ENCODE measurements at regions not wholly inside any gene's neighbourhood (a gene's known extent, or its start where the extent isn't known, plus 50 kb on each side); places are given as distances from the start of the nearest gene placed in this dataset.
"Not testable (repeated sequence)": the region's sequence is repeated elsewhere in the genome, so short reads cannot be mapped to it uniquely, and the experiment has no call there.

DNA sequence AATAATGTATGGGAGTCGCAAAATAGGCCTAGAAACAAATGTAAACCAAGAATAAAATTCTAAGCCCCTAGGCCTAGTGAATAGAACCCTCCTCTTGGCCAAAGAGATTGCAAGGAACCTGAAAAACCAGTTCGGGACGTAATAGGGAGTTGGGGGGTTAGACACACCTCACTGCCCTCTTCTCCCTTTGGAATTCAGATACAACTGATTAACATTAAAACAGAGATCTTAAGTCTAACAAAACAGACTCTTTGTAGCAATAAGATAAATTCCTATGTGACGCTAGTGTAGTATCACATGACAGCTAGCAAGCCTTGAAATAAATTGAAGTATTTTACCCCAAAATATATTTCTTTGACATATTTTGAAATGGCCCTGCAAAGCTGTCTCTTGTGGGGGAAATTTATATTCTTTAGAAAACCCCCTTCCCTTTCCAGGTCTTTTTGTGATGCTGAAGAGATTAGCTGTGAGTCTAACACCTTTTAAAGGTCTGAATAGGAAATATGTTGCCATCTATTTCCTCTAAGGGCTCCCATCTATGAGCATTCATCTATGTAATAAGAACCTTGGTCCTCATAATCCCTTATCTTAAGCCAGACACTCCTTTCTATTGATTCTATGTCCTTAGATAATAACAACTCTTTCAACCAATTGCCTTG is 623.4 kb upstream of the NRG3 start:
- TF ChIP-seq, protein P1, sequence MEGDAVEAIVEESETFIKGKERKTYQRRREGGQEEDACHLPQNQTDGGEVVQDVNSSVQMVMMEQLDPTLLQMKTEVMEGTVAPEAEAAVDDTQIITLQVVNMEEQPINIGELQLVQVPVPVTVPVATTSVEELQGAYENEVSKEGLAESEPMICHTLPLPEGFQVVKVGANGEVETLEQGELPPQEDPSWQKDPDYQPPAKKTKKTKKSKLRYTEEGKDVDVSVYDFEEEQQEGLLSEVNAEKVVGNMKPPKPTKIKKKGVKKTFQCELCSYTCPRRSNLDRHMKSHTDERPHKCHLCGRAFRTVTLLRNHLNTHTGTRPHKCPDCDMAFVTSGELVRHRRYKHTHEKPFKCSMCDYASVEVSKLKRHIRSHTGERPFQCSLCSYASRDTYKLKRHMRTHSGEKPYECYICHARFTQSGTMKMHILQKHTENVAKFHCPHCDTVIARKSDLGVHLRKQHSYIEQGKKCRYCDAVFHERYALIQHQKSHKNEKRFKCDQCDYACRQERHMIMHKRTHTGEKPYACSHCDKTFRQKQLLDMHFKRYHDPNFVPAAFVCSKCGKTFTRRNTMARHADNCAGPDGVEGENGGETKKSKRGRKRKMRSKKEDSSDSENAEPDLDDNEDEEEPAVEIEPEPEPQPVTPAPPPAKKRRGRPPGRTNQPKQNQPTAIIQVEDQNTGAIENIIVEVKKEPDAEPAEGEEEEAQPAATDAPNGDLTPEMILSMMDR (IDR thresholded peaks at IDR 0.05; ENCODE audit: extremely low read depth, missing control alignments): no peak
- DNase-seq (ENCODE audit: low spot score): no peak

DNA sequence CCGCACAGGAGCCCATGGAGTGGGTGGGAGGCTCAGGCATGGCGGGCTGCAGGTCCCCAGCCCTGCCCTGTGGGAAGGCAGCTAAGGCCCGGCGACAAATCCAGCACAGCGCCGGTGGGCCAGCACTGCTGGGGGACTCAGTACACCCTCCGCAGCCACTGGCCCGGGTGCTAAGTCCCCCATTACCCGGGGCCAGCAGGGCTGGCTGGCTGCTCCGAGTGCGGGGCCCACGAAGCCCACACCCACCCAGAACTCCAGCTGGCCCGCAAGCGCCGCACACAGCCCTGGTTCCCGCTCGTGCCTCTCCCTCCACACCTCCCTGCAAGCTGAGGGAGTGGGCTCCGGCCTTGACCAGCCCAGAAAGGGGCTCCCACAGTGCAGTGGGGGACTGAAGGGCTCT is 610.0 kb upstream of the NRG3 start:
- not testable (repeated sequence) for DNase-seq (ENCODE audit: low spot score)

DNA sequence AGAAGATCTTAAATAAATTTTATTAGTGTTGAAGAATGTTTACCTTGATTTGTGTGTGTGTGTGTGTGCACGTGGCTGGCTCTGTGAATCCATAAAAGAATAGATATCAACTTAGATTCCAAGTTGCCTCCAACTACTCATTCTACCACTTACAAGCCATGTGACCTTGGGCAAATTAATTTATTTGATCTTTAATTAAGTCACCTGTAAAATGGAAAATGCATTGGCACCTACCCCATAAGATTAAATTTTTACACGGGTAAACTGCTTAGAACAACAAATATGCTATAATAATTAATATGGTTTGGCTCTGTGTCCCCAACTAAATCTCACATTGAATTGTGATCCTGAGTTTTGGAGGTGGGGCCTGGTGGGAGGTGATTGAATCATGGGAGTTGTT is 604.9 kb upstream of the NRG3 start:
- no peak for DNase-seq (ENCODE audit: low spot score)
- TF ChIP-seq, protein P1 (IDR thresholded peaks at IDR 0.05; ENCODE audit: extremely low read depth, missing control alignments): no peak

DNA sequence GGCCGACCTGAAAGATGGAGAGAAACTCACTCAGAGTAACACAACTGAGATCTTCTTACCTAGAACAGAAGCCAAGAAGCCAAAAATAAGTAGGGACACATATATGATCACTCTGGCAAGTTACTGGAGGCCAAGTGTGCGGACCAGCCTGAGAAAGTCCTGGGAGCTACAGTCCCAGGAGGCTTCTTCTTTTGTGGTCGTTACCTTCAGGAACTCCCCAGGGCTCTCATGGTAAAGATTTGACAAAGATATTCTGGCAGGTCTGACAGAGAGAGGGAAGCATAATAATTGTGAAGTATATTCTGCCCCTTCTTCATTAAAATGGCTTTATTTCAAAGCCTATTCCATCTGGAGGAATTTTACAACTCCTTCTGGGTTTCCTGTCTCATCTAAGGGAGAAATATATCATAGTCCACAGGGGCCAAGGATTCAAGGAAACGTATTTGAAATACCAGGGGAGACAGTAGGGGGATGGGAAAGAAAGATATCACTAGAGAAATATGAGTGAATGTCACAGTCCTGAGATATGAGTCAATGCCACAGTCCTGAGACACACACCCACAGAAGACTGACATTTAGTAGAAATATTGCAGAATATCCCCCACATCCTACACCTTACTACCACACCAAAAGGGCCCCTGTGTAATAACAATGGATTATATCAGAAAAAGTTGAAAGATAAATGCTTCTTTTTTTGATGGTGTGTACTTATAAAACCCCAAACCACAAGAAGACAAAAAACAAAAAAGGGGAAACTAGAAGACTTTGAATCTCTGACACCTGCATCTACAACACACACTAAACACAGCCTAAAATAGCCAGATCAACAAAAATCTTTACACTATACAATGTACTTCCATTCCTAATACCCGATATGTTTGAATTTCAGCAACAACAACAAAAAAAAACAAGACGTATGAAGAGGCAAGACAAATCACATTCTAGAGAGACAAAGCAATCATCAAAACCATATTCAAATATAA is 594.2 kb upstream of the NRG3 start:
- TF ChIP-seq, protein P1 (IDR thresholded peaks at IDR 0.05; ENCODE audit: extremely low read depth, missing control alignments): no peak
- no peak for DNase-seq (ENCODE audit: low spot score)

DNA sequence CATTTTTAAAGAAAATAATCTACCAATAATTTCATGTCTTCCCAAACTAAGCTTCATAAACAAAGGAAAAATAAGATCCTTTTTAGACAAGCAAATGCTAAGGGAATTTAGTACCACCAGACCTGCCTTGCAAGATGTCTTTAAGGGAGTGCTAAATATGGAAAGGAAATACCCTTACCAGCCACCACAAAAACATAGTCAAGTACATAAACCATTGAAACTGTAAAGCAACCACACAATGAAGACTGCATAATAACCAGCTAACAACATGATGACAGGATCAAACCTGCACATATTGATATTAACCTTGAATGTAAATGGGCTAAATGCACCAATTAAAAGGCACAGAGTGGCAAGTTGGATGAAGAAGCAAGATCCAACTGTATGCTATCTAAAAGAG is 586.5 kb upstream of the NRG3 start:
- no peak for DNase-seq (ENCODE audit: low spot score)
- TF ChIP-seq, protein P1 (IDR thresholded peaks at IDR 0.05; ENCODE audit: extremely low read depth, missing control alignments): no peak

DNA sequence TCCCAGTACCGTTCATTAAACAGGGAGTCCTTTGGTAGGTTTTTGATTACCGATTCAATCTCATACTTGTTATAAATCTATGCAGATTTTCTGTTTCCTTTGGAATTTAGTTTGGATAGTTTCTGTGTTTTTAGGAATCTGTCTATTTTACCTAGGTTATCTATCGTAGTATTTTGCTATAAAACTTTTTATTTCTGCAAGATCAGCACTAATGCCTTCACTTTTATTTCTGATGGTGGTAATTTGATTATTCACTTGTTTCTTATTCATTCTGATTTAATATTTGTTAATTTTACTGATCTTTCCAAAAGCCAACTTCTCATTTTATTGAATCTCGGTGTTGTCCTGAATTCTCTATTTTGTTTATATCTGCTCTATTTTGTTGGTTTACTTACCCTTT is 577.7 kb upstream of the NRG3 start:
- DNase-seq (ENCODE audit: low spot score): no peak
- TF ChIP-seq, protein P1 (IDR thresholded peaks at IDR 0.05; ENCODE audit: extremely low read depth, missing control alignments): no peak

DNA sequence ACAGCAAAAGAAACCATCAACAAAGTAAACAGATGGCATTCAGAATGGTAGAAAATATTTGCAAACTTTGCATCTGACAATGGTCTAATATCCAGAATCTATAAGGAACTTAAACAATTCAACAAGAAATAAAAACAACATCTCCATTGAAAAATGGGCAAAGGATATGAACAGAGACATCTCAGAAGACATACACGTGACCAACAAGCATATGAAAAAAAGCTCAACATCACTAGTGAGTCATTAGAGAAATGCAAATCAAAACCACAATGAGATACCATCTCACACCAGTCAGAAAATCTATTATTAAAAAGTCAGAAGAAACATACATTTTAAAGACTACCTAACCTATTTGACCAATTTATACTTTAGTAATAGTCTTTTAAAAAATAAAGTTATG is 571.3 kb upstream of the NRG3 start:
- DNase-seq (ENCODE audit: low spot score): no peak
- TF ChIP-seq, protein P1 (IDR thresholded peaks at IDR 0.05; ENCODE audit: extremely low read depth, missing control alignments): no peak

Data from GM20000 (cell line).